ENCODE measurements at regions not wholly inside any gene's neighbourhood (a gene's known extent, or its start where the extent isn't known, plus 50 kb on each side); places are given as distances from the start of the nearest gene placed in this dataset.
A peak's percentile ranks its signal among the peaks of the same experiment; 100 is the strongest.

DNA sequence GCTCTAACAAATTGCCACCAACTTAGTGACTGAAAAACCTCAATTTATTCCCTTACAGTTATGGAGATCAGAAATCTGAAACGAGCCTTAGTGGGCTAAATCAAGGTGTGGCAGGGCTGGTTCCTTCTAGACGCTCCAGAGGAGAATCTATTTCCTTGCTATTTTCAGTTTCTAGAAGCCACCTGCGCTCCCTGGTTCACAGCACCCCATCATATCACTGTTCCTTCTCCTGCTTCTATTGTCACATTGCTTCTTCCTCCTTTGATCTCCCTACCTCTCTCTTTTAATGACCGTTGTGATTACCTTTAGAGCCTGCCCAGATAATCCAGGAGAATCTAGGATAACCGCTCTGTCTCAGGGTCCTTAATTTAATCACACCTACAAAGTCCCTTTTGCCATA, 596.6 kb downstream of the PLCL1 start:
- Histone ChIP-seq H3K27me3 (ENCODE audit: control insufficient read depth, insufficient read depth, low read length) (no peaks in the 10 kb centered on the region), H3K4me3 (ENCODE audit: low read depth, low read length) (no peak overlapping the region), H3K9me3 (ENCODE audit: control insufficient read depth, insufficient read depth, low read length) (no peaks in the 10 kb centered on the region), H3K27ac (ENCODE audit: low read depth, low read length) (no peak overlapping the region), H3K4me1 (ENCODE audit: control insufficient read depth, insufficient read depth, low read length) (no peaks in the 10 kb centered on the region), H3K36me3 (ENCODE audit: control insufficient read depth, insufficient read depth, low read length) (no peaks in the 10 kb centered on the region)
- DNase-seq (ENCODE audit: low read depth in 4 of 6, low spot score in 6 of 6), result no peak
- 53% methylated on average over 3 of the region's 5 CpGs for WGBS (ENCODE audit: insufficient coverage)

DNA sequence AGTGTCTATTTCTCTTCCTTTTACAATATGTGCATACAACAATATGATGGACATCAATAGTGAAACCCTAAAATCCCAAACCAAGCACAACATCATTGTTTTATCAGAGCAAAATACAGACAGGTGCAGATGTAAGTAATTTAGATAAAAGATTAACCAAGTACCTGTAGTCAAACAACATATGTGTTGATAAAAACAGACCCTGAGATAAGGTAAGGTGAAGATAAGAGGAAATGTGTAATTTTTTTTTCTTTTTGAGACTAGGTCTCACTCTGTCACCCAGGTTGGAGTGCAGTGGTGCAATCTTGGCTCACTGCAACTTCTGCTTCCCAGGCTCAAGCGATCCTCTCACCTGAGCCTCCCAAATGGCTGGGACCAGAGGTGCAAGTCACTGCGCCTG, 589.8 kb downstream of the PLCL1 start:
- H3K27ac ChIP-seq (ENCODE audit: low read depth, low read length), result no peak overlapping the region
- no peak overlapping the region for H3K4me3 ChIP-seq (ENCODE audit: low read depth, low read length)
- H3K9me3 ChIP-seq (ENCODE audit: control insufficient read depth, insufficient read depth, low read length), result no peaks in the 10 kb centered on the region
- WGBS (ENCODE audit: insufficient coverage), result 100% methylated on average over 2 of the region's 2 CpGs
- no peaks in the 10 kb centered on the region for H3K36me3 ChIP-seq (ENCODE audit: control insufficient read depth, insufficient read depth, low read length)
- no peaks in the 10 kb centered on the region for H3K4me1 ChIP-seq (ENCODE audit: control insufficient read depth, insufficient read depth, low read length)
- no peak for DNase-seq (ENCODE audit: low read depth in 4 of 6, low spot score in 6 of 6)
- H3K27me3 ChIP-seq (ENCODE audit: control insufficient read depth, insufficient read depth, low read length), result no peaks in the 10 kb centered on the region

DNA sequence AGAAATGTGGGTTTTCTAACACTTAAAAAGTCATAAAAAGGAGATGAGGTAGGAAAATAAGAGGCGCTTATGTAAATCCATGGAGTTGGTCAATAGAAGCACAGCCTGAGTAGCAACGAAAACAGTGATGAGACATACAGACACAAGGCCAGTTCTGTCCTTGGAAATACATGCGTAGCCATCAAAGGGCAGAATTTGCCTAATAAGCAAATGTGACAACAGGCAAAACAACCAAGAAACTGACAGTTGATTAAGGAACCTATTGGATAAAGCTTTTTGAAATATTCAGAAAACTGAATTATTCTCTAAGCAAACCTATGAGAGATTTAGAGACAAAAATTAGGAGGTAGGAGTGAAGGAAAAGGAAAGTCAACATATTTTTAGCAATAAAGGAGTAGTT, 586.3 kb downstream of the PLCL1 start:
- no peaks in the 10 kb centered on the region for H3K27me3 ChIP-seq (ENCODE audit: control insufficient read depth, insufficient read depth, low read length)
- H3K4me1 ChIP-seq (ENCODE audit: control insufficient read depth, insufficient read depth, low read length), result no peaks in the 10 kb centered on the region
- no peak overlapping the region for H3K27ac ChIP-seq (ENCODE audit: low read depth, low read length)
- H3K9me3 ChIP-seq (ENCODE audit: control insufficient read depth, insufficient read depth, low read length), result no peaks in the 10 kb centered on the region
- H3K4me3 ChIP-seq (ENCODE audit: low read depth, low read length), result no peak overlapping the region
- H3K36me3 ChIP-seq (ENCODE audit: control insufficient read depth, insufficient read depth, low read length), result no peaks in the 10 kb centered on the region
- DNase-seq (ENCODE audit: low read depth in 4 of 6, low spot score in 6 of 6), result no peak
- 100% methylated on average over 3 of the region's 3 CpGs for WGBS (ENCODE audit: insufficient coverage)

DNA sequence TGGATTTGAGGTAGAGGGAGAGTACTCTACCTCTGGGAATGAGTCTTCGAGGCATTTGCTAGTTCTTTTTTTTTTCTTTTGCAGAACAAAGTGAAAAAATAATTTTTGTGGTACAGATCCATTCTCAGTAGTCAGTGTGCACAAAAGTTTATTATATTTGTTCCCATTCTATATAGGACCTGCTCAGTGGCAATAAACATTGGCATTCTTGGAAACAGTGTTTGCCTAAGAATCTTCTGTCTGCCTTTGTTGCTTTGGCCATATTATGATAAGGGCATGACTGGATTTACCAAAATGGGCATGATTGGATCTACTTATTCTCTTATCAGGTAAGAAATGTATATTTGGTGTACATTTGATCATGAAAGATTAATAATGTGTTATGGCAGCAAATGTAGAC, 583.3 kb downstream of the PLCL1 start:
- Histone ChIP-seq H3K9me3 (ENCODE audit: control insufficient read depth, insufficient read depth, low read length) (no peaks in the 10 kb centered on the region), H3K27ac (ENCODE audit: low read depth, low read length) (no peak overlapping the region), H3K36me3 (ENCODE audit: control insufficient read depth, insufficient read depth, low read length) (no peaks in the 10 kb centered on the region), H3K4me1 (ENCODE audit: control insufficient read depth, insufficient read depth, low read length) (no peaks in the 10 kb centered on the region), H3K27me3 (ENCODE audit: control insufficient read depth, insufficient read depth, low read length) (no peaks in the 10 kb centered on the region), H3K4me3 (ENCODE audit: low read depth, low read length) (no peak overlapping the region)
- no CpG with 5 or more reads among the region's 1 CpG for WGBS (ENCODE audit: insufficient coverage)
- DNase-seq (ENCODE audit: low read depth in 4 of 6, low spot score in 6 of 6), result no peak

GRCh38 chr2:198385856-198386255, 581.5 kb downstream of the PLCL1 start:
- no peaks in the 10 kb centered on the region for H3K9me3 ChIP-seq (ENCODE audit: control insufficient read depth, insufficient read depth, low read length)
- H3K4me1 ChIP-seq (ENCODE audit: control insufficient read depth, insufficient read depth, low read length), result no peaks in the 10 kb centered on the region
- WGBS (ENCODE audit: insufficient coverage), result no CpG with 5 or more reads among the region's 1 CpG
- no peak overlapping the region for H3K27ac ChIP-seq (ENCODE audit: low read depth, low read length)
- H3K27me3 ChIP-seq (ENCODE audit: control insufficient read depth, insufficient read depth, low read length), result no peaks in the 10 kb centered on the region
- H3K36me3 ChIP-seq (ENCODE audit: control insufficient read depth, insufficient read depth, low read length), result no peaks in the 10 kb centered on the region
- no peak for DNase-seq (ENCODE audit: low read depth in 4 of 6, low spot score in 6 of 6)
- no peak overlapping the region for H3K4me3 ChIP-seq (ENCODE audit: low read depth, low read length)

- Histone ChIP-seq H3K36me3 (ENCODE audit: control insufficient read depth, insufficient read depth, low read length) (no peaks in the 10 kb centered on the region), H3K27ac (ENCODE audit: low read depth, low read length) (no peak overlapping the region), H3K4me1 (ENCODE audit: control insufficient read depth, insufficient read depth, low read length) (no peaks in the 10 kb centered on the region), H3K4me3 (ENCODE audit: low read depth, low read length) (no peak overlapping the region), H3K27me3 (ENCODE audit: control insufficient read depth, insufficient read depth, low read length) (no peaks in the 10 kb centered on the region), H3K9me3 (ENCODE audit: control insufficient read depth, insufficient read depth, low read length) (no peaks in the 10 kb centered on the region)
- DNase-seq (ENCODE audit: low read depth in 4 of 6, low spot score in 6 of 6), result no peak
- 64% methylated on average over 2 of the region's 4 CpGs for WGBS (ENCODE audit: insufficient coverage)
Measured at GRCh38 chr2:198385326-198385725, 580.9 kb downstream of the PLCL1 start.

DNA sequence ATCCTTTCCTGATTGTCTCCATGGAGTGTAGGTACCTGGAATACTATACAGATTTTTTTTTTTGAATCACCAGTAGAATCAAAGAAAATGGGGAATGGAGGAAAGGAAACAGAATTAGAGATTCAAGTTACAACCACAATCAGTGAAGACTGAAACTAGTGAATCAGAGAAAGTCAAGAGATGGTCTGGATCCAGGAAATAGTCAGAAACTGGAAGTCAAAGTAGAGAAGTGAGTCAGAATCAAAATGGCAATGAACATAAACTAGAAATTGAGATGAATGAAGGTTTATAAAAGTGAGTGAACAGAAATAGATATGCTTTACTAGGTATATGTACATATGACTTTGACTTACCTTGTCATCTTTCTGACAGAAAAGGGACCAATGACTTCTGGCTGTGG, 579.0 kb downstream of the PLCL1 start:
- Histone ChIP-seq H3K9me3 (ENCODE audit: control insufficient read depth, insufficient read depth, low read length) (no peaks in the 10 kb centered on the region), H3K4me1 (ENCODE audit: control insufficient read depth, insufficient read depth, low read length) (no peaks in the 10 kb centered on the region), H3K27me3 (ENCODE audit: control insufficient read depth, insufficient read depth, low read length) (no peaks in the 10 kb centered on the region), H3K4me3 (ENCODE audit: low read depth, low read length) (no peak overlapping the region), H3K36me3 (ENCODE audit: control insufficient read depth, insufficient read depth, low read length) (no peaks in the 10 kb centered on the region), H3K27ac (ENCODE audit: low read depth, low read length) (no peak overlapping the region)
- no peak for DNase-seq (ENCODE audit: low read depth in 4 of 6, low spot score in 6 of 6)

DNA sequence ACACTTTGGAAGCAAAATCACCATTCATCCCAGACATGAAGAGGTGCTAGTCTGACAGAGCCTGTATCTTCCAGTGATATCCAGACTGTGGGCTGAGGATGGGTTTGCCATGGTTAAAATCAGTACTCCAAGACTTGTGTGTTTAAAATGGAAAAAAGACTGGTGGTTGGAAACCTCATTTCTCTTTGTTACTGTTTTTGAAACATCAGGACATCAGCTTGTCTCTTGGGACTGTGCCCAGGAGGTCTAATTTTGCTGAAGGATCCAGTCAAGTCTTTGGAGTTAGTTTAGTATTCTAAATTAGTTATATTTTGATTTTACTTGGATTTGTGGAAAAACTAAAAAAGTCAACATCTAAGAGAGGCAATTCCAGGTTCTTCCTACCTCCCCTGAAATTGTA, 578.4 kb downstream of the PLCL1 start:
- H3K9me3 ChIP-seq (ENCODE audit: control insufficient read depth, insufficient read depth, low read length), result no peaks in the 10 kb centered on the region
- H3K4me1 ChIP-seq (ENCODE audit: control insufficient read depth, insufficient read depth, low read length), result no peaks in the 10 kb centered on the region

GRCh38 chr2:198376677-198377076, 572.3 kb downstream of the PLCL1 start:
- no peak for DNase-seq (ENCODE audit: low read depth in 4 of 6, low spot score in 6 of 6)
- WGBS (ENCODE audit: insufficient coverage), result 99% methylated on average over 5 of the region's 5 CpGs
- Histone ChIP-seq H3K4me1 (ENCODE audit: control insufficient read depth, insufficient read depth, low read length) (no peaks in the 10 kb centered on the region), H3K27me3 (ENCODE audit: control insufficient read depth, insufficient read depth, low read length) (no peaks in the 10 kb centered on the region), H3K4me3 (ENCODE audit: low read depth, low read length) (no peak overlapping the region), H3K9me3 (ENCODE audit: control insufficient read depth, insufficient read depth, low read length) (no peaks in the 10 kb centered on the region), H3K36me3 (ENCODE audit: control insufficient read depth, insufficient read depth, low read length) (no peaks in the 10 kb centered on the region), H3K27ac (ENCODE audit: low read depth, low read length) (no peak overlapping the region)

More for the DNA sequence above, 578.4 kb downstream of the PLCL1 start:
- H3K36me3 ChIP-seq (ENCODE audit: control insufficient read depth, insufficient read depth, low read length), result no peaks in the 10 kb centered on the region
- H3K4me3 ChIP-seq (ENCODE audit: low read depth, low read length), result no peak overlapping the region
- no peak for DNase-seq (ENCODE audit: low read depth in 4 of 6, low spot score in 6 of 6)
- no peaks in the 10 kb centered on the region for H3K27me3 ChIP-seq (ENCODE audit: control insufficient read depth, insufficient read depth, low read length)
- no peak overlapping the region for H3K27ac ChIP-seq (ENCODE audit: low read depth, low read length)

GRCh38 chr2:198375083-198375410, 570.7 kb downstream of the PLCL1 start:
- 45% methylated on average over 4 of the region's 4 CpGs for WGBS (ENCODE audit: insufficient coverage)
- H3K36me3 ChIP-seq (ENCODE audit: control insufficient read depth, insufficient read depth, low read length), result no peaks in the 10 kb centered on the region
- no peaks in the 10 kb centered on the region for H3K27me3 ChIP-seq (ENCODE audit: control insufficient read depth, insufficient read depth, low read length)
- peak in 1 of 6 donors; percentile 7 for DNase-seq (ENCODE audit: low read depth in 4 of 6, low spot score in 6 of 6)
- H3K4me3 ChIP-seq (ENCODE audit: low read depth, low read length), result no peak overlapping the region
- no peaks in the 10 kb centered on the region for H3K9me3 ChIP-seq (ENCODE audit: control insufficient read depth, insufficient read depth, low read length)
- no peaks in the 10 kb centered on the region for H3K4me1 ChIP-seq (ENCODE audit: control insufficient read depth, insufficient read depth, low read length)
- H3K27ac ChIP-seq (ENCODE audit: low read depth, low read length), result no peak overlapping the region

All from spinal cord (tissue), 9 donors.